ENCODE measurements at regions not wholly inside any gene's neighbourhood (a gene's known extent, or its start where the extent isn't known, plus 50 kb on each side); places are given as distances from the start of the nearest gene placed in this dataset.
"Not testable (repeated sequence)": the region's sequence is repeated elsewhere in the genome, so short reads cannot be mapped to it uniquely, and the experiment has no call there.

- TF ChIP-seq POLR2AphosphoS5 (IDR thresholded peaks at IDR 0.05): no peak
- no peak for TF ChIP-seq EP300 (IDR thresholded peaks at IDR 0.05)
- TF ChIP-seq CTCF (IDR thresholded peaks at IDR 0.05): no peak
- no peak for TF ChIP-seq POLR2A (IDR thresholded peaks at IDR 0.05)
- Histone ChIP-seq H3K27me3 (no peaks in the 10 kb centered on the region), H3K9me3 (no peaks in the 10 kb centered on the region), H3K36me3 (no peaks in the 10 kb centered on the region), H3K4me3 (no peak overlapping the region), H3K27ac (no peak overlapping the region), H3K4me1 (no peaks in the 10 kb centered on the region)
- DNase-seq (ENCODE audit: low spot score in 2 of 2): no peak
These were observed 1183.1 kb upstream of the TMEFF2 start for GRCh38 chr2:193377789-193378188.

DNA sequence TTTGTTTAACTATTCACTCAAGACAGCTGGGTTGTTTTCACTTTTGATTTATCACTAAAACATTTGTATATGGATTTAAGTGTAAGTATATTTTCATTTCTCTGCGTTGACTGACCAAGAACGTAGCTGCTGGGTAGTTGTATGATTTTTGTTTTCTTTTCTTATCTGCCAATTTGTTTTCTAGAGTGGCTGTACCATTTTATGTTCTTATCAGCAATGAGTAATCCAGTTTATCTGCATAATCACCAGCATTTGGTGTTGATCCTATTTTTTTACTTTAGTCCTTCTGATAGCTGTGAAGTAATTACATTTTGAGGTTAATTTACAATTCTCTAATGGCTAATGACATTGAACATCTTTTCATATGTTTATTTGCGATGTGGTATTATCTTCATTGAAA, 1178.4 kb upstream of the TMEFF2 start:
- DNase-seq (ENCODE audit: low spot score in 2 of 2): no peak
- H3K4me1 ChIP-seq: no peaks in the 10 kb centered on the region
- H3K36me3 ChIP-seq: no peaks in the 10 kb centered on the region
- H3K4me3 ChIP-seq: no peak overlapping the region
- TF ChIP-seq EP300 (IDR thresholded peaks at IDR 0.05) (no peak), POLR2AphosphoS5 (IDR thresholded peaks at IDR 0.05) (no peak), CTCF (IDR thresholded peaks at IDR 0.05) (no peak), POLR2A (IDR thresholded peaks at IDR 0.05) (no peak)
- no peak overlapping the region for H3K27ac ChIP-seq
- no peaks in the 10 kb centered on the region for H3K27me3 ChIP-seq
- 78% methylated on average over 3 of the region's 3 CpGs for WGBS
- no peaks in the 10 kb centered on the region for H3K9me3 ChIP-seq

GRCh38 chr2:193371200-193371599, 1176.5 kb upstream of the TMEFF2 start:
- H3K4me1 ChIP-seq: no peaks in the 10 kb centered on the region
- H3K27me3 ChIP-seq: no peaks in the 10 kb centered on the region
- H3K27ac ChIP-seq: no peak overlapping the region
- H3K4me3 ChIP-seq: no peak overlapping the region
- 74% methylated on average over 7 of the region's 7 CpGs for WGBS
- TF ChIP-seq POLR2AphosphoS5 (IDR thresholded peaks at IDR 0.05) (no peak), POLR2A (IDR thresholded peaks at IDR 0.05) (no peak), CTCF (IDR thresholded peaks at IDR 0.05) (no peak), EP300 (IDR thresholded peaks at IDR 0.05) (no peak)
- H3K9me3 ChIP-seq: no peaks in the 10 kb centered on the region
- no peak for DNase-seq (ENCODE audit: low spot score in 2 of 2)
- H3K36me3 ChIP-seq: no peaks in the 10 kb centered on the region

GRCh38 chr2:193368615-193369014, 1173.9 kb upstream of the TMEFF2 start:
- Histone ChIP-seq H3K4me1 (no peaks in the 10 kb centered on the region), H3K27me3 (no peaks in the 10 kb centered on the region), H3K4me3 (no peak overlapping the region), H3K27ac (no peak overlapping the region), H3K9me3 (no peaks in the 10 kb centered on the region), H3K36me3 (no peaks in the 10 kb centered on the region)
- TF ChIP-seq CTCF (IDR thresholded peaks at IDR 0.05) (no peak), POLR2A (IDR thresholded peaks at IDR 0.05) (no peak), POLR2AphosphoS5 (IDR thresholded peaks at IDR 0.05) (no peak), EP300 (IDR thresholded peaks at IDR 0.05) (no peak)
- DNase-seq (ENCODE audit: low spot score in 2 of 2): no peak

- H3K27ac ChIP-seq: no peak overlapping the region
- DNase-seq (ENCODE audit: low spot score in 2 of 2): no peak
- H3K4me1 ChIP-seq: no peaks in the 10 kb centered on the region
- H3K27me3 ChIP-seq: no peaks in the 10 kb centered on the region
- H3K4me3 ChIP-seq: no peak overlapping the region
- 87% methylated on average over 4 of the region's 4 CpGs for WGBS
- no peaks in the 10 kb centered on the region for H3K9me3 ChIP-seq
- no peaks in the 10 kb centered on the region for H3K36me3 ChIP-seq
- TF ChIP-seq POLR2AphosphoS5 (IDR thresholded peaks at IDR 0.05): no peak
- no peak for TF ChIP-seq CTCF (IDR thresholded peaks at IDR 0.05)
- no peak for TF ChIP-seq POLR2A (IDR thresholded peaks at IDR 0.05)
- no peak for TF ChIP-seq EP300 (IDR thresholded peaks at IDR 0.05)
These were observed 1162.8 kb upstream of the TMEFF2 start for GRCh38 chr2:193357508-193357907.

GRCh38 chr2:193352665-193353242, 1158.0 kb upstream of the TMEFF2 start:
- not testable (repeated sequence) for DNase-seq (ENCODE audit: low spot score in 2 of 2); H3K36me3 ChIP-seq; H3K4me1 ChIP-seq; H3K9me3 ChIP-seq; H3K27ac ChIP-seq; H3K4me3 ChIP-seq; H3K27me3 ChIP-seq
- WGBS: 86% methylated on average over 13 of the region's 13 CpGs

Measured in suprapubic skin (tissue), 4 donors.